Mucosa of descending colon (tissue), 3 donors: ENCODE measurements at regions not wholly inside any gene's neighbourhood (a gene's known extent, or its start where the extent isn't known, plus 50 kb on each side); places are given as distances from the start of the nearest gene placed in this dataset.

Experiments
- ATAC-seq: fragments of 200-7000 bp; cut with Tn5 transposase; one replicate; pipeline ENCODE4 v1.9.1; 2020; ENCODE audit warnings: mild to moderate bottlenecking, moderate library complexity
- DNase-seq, 3 donors: peaks; one replicate each; pipeline ENCODE4 v3.0.0-alpha.2; 2020
- H3K36me3 ChIP-seq: fragments of 200-600 bp; one replicate; pipeline ENCODE4 v1.8.0; 2021; ENCODE audit warnings: low read depth, mild to moderate bottlenecking
- H3K4me1 ChIP-seq: fragments of 200-600 bp; one replicate; pipeline ENCODE4 v1.8.0; 2021; ENCODE audit warnings: low read depth, mild to moderate bottlenecking
- H3K4me3 ChIP-seq: fragments of 200-600 bp; one replicate; pipeline ENCODE4 v1.8.0; 2021; ENCODE audit warnings: mild to moderate bottlenecking
- H3K9me3 ChIP-seq: fragments of 200-600 bp; one replicate; pipeline ENCODE4 v1.8.0; 2021; ENCODE audit warnings: mild to moderate bottlenecking
- CTCF ChIP-seq: fragments of 200-600 bp; IDR thresholded peaks from one replicate; pipeline ENCODE4 v1.8.0; 2022; ENCODE audit warnings: antibody characterized with exemption, mild to moderate bottlenecking
- intact Hi-C, 2 donors: fragments of 100-400 bp; cut with DNase I in 1 of 2; cut with micrococcal nuclease in 1 of 2; formaldehyde crosslinking; loops; one replicate each; pipeline versions ENCODE4 v1.11.0 to v1.11.1; 2022; cut with DNase I, micrococcal nuclease
- donor health status: DM: no; HTN: no; CAD: no; lungs with moderate emphysema.
- donor health status: DM: no; HTN: no; CAD: no.
- donor health status: DM: no; HTN: yes; CAD: no.

GRCh38 chr16:82542714-82543113, 84.1 kb upstream of the CDH13 start:
- TF ChIP-seq CTCF, result no peak
- no peaks in the 10 kb centered on the region for H3K36me3 ChIP-seq
- no peak for ATAC-seq
- H3K9me3 ChIP-seq, result no peaks in the 10 kb centered on the region
- no peak for DNase-seq
- H3K4me3 ChIP-seq, result no peak overlapping the region
- H3K4me1 ChIP-seq, result no peaks in the 10 kb centered on the region
- intact Hi-C loops, result no loop called here

GRCh38 chr16:82541103-82541502, 85.7 kb upstream of the CDH13 start:
- Histone ChIP-seq H3K36me3 (no peaks in the 10 kb centered on the region), H3K4me1 (no peaks in the 10 kb centered on the region), H3K9me3 (no peaks in the 10 kb centered on the region), H3K4me3 (no peak overlapping the region)
- intact Hi-C loops, result no loop called here
- DNase-seq, result no peak
- TF ChIP-seq CTCF, result no peak
- ATAC-seq, result no peak

- DNase-seq, result no peak
Measured at GRCh38 chr16:82535764-82536163, 91.0 kb upstream of the CDH13 start.

GRCh38 chr16:82535262-82535661, 91.5 kb upstream of the CDH13 start:
- Histone ChIP-seq H3K4me3 (no peak overlapping the region), H3K4me1 (no peaks in the 10 kb centered on the region), H3K9me3 (no peaks in the 10 kb centered on the region), H3K36me3 (no peaks in the 10 kb centered on the region)
- no peak for DNase-seq
- TF ChIP-seq CTCF, result no peak
- no peak for ATAC-seq
- intact Hi-C loops, result no loop called here

More at GRCh38 chr16:82535764-82536163, 91.0 kb upstream of the CDH13 start:
- Histone ChIP-seq H3K9me3 (no peaks in the 10 kb centered on the region), H3K36me3 (no peaks in the 10 kb centered on the region), H3K4me3 (no peak overlapping the region), H3K4me1 (no peaks in the 10 kb centered on the region)
- no peak for TF ChIP-seq CTCF
- ATAC-seq, result no peak
- intact Hi-C loops, result no loop called here

- DNase-seq (no peak), ATAC-seq (no peak)
- no peaks in the 10 kb centered on the region for H3K9me3 ChIP-seq
- H3K4me3 ChIP-seq, result no peak overlapping the region
- H3K4me1 ChIP-seq, result no peaks in the 10 kb centered on the region
- intact Hi-C loops, result no loop called here
- no peaks in the 10 kb centered on the region for H3K36me3 ChIP-seq
- TF ChIP-seq CTCF, result no peak
Measured at GRCh38 chr16:82533189-82533588, 93.6 kb upstream of the CDH13 start.

- no peak for ATAC-seq
- Histone ChIP-seq H3K9me3 (no peaks in the 10 kb centered on the region), H3K36me3 (no peaks in the 10 kb centered on the region), H3K4me1 (no peaks in the 10 kb centered on the region), H3K4me3 (no peak overlapping the region)
- DNase-seq, result no peak
- intact Hi-C loops, result no loop called here
- no peak for TF ChIP-seq CTCF
Measured at GRCh38 chr16:82530883-82531282, 95.9 kb upstream of the CDH13 start.
